ENCODE measurements at regions not wholly inside any gene's neighbourhood (a gene's known extent, or its start where the extent isn't known, plus 50 kb on each side); places are given as distances from the start of the nearest gene placed in this dataset.

GRCh38 chr17:5785338-5785737 lies 201.0 kb upstream of the NLRP1 start:
- TF ChIP-seq TAF1 (IDR thresholded peaks at IDR 0.05; ENCODE audit: low read depth) (no peak), CEBPB (IDR thresholded peaks at IDR 0.05) (no peak), MAX (IDR thresholded peaks at IDR 0.05) (no peak), USF1 (IDR thresholded peaks at IDR 0.05) (no peak), RAD21 (IDR thresholded peaks at IDR 0.05; ENCODE audit: low read depth) (no peak), YY1 (IDR thresholded peaks at IDR 0.05; ENCODE audit: low read depth) (no peak), CREB1 (IDR thresholded peaks at IDR 0.05; ENCODE audit: low read depth) (no peak), FOXM1 (IDR thresholded peaks at IDR 0.05; ENCODE audit: borderline replicate concordance, low read depth) (no peak), EP300 (IDR thresholded peaks at IDR 0.05; ENCODE audit: borderline replicate concordance) (no peak), EGR1 (IDR thresholded peaks at IDR 0.05) (no peak)
- TF ChIP-seq, protein P1, sequence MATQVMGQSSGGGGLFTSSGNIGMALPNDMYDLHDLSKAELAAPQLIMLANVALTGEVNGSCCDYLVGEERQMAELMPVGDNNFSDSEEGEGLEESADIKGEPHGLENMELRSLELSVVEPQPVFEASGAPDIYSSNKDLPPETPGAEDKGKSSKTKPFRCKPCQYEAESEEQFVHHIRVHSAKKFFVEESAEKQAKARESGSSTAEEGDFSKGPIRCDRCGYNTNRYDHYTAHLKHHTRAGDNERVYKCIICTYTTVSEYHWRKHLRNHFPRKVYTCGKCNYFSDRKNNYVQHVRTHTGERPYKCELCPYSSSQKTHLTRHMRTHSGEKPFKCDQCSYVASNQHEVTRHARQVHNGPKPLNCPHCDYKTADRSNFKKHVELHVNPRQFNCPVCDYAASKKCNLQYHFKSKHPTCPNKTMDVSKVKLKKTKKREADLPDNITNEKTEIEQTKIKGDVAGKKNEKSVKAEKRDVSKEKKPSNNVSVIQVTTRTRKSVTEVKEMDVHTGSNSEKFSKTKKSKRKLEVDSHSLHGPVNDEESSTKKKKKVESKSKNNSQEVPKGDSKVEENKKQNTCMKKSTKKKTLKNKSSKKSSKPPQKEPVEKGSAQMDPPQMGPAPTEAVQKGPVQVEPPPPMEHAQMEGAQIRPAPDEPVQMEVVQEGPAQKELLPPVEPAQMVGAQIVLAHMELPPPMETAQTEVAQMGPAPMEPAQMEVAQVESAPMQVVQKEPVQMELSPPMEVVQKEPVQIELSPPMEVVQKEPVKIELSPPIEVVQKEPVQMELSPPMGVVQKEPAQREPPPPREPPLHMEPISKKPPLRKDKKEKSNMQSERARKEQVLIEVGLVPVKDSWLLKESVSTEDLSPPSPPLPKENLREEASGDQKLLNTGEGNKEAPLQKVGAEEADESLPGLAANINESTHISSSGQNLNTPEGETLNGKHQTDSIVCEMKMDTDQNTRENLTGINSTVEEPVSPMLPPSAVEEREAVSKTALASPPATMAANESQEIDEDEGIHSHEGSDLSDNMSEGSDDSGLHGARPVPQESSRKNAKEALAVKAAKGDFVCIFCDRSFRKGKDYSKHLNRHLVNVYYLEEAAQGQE (IDR thresholded peaks at IDR 0.05; ENCODE audit: low read depth), result no peak

All from Ishikawa (cell line).